ENCODE measurements at regions not wholly inside any gene's neighbourhood (a gene's known extent, or its start where the extent isn't known, plus 50 kb on each side); places are given as distances from the start of the nearest gene placed in this dataset.

DNA sequence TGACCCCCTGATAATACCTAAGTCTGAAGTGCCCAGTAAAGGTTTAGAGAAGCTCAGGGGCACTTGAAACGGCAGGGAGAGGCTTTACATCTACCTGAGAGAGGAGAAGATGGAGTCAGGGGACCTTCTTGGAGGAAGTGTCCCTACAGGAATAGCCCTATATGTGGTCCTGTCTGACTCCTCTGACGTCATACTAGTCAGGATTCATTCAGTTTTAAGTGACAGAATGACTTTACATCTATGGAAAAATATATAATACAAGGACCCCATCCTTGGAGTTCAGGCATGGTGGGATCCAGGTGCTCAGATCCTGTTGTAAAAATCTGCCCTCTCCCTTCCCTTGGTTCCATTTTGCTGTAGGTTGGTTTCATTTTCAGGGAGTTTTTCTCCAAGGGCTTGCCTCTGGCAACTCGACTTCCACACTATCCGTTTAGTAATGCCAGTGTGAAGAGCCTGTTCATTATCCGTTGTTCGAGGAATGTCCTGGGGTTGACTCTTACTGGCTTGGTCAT, 205.6 kb downstream of the IRF8 start:
- Histone ChIP-seq H3K36me3 (ENCODE audit: control insufficient read depth, low read depth, low read length) (no peaks in the 10 kb centered on the region), H3K9ac (ENCODE audit: low read length) (no peak overlapping the region), H3K4me3 (ENCODE audit: low read length) (no peak overlapping the region), H3K9me3 (ENCODE audit: control insufficient read depth, low read depth, low read length) (no peaks in the 10 kb centered on the region), H3K4me1 (ENCODE audit: control insufficient read depth, low read depth, low read length) (no peaks in the 10 kb centered on the region), H3K27me3 (ENCODE audit: control insufficient read depth, insufficient read depth, low read length) (no peaks in the 10 kb centered on the region), H3K27ac (ENCODE audit: low read length) (no peak overlapping the region)

DNA sequence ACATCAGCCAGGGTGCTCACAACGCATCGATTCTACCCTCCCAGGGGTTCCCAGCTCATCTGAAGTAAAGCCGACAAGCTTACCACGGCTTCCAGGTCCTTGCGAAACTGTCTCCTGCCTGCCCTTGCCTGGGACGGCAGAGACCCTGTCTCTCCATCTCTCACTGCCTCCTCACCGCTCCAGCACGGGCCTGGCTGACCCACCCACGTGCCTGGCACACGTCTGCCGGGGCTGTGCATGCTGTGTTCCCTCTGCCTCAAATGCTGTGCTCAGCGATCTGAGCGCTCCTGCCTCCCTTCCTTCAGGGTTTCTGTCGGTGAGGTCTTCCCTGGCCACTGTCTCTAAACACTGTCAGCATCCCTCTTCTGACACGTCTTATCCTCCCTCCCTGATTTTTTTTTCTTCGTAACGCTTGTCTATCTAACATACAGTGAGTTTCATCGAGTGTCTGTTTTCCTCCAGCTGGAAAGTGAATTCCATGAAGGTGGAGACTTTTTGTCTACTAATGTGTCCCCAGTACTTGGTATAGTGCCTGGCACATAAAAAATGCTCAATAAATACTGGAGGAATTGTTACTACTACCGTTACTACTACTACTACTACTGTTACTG, 208.4 kb downstream of the IRF8 start:
- Histone ChIP-seq H3K27ac (ENCODE audit: low read length) (no peak overlapping the region), H3K4me3 (ENCODE audit: low read length) (no peak overlapping the region), H3K9ac (ENCODE audit: low read length) (no peak overlapping the region), H3K27me3 (ENCODE audit: control insufficient read depth, insufficient read depth, low read length) (no peaks in the 10 kb centered on the region), H3K36me3 (ENCODE audit: control insufficient read depth, low read depth, low read length) (no peaks in the 10 kb centered on the region), H3K4me1 (ENCODE audit: control insufficient read depth, low read depth, low read length) (no peaks in the 10 kb centered on the region), H3K9me3 (ENCODE audit: control insufficient read depth, low read depth, low read length) (no peaks in the 10 kb centered on the region)

DNA sequence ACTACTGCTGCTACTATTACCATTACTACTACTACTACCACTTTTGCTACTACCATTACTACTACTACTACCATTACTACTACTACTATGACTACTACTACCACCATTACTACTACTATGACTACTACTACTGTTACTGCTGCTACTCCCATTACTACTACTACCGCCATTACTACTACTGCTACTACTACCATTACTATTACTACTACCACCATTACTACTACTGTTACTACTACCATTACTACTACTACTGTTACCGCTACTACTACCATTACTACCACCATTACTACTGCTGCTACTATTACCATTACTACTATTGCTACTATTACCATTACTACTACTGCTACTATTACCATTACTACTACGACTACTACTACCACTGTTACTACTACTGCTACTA, 209.1 kb downstream of the IRF8 start:
- Histone ChIP-seq H3K27me3 (ENCODE audit: control insufficient read depth, insufficient read depth, low read length) (no peaks in the 10 kb centered on the region), H3K9me3 (ENCODE audit: control insufficient read depth, low read depth, low read length) (no peaks in the 10 kb centered on the region), H3K36me3 (ENCODE audit: control insufficient read depth, low read depth, low read length) (no peaks in the 10 kb centered on the region), H3K4me1 (ENCODE audit: control insufficient read depth, low read depth, low read length) (no peaks in the 10 kb centered on the region), H3K27ac (ENCODE audit: low read length) (no peak overlapping the region), H3K4me3 (ENCODE audit: low read length) (no peak overlapping the region), H3K9ac (ENCODE audit: low read length) (no peak overlapping the region)

DNA sequence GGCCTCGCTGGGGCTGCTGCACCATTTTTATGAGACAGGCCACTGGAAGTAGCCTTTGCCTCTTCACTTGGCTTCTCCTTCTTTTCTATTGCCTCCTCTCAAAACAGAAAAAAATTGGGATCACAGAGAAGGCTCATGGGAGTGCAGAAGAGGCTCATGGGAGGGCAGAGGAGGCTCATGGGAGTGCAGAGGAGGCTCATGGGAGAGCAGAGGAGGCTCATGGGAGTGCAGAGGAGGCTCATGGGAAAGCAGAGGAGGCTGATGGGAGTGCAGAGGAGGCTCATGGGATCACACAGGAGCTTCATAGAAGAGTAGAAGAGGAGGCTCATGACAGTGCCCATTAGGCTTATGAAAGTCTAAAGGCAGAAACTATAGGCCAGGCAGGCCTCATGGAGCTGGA, 211.2 kb downstream of the IRF8 start:
- no peak overlapping the region for H3K9ac ChIP-seq (ENCODE audit: low read length)
- no peak overlapping the region for H3K4me3 ChIP-seq (ENCODE audit: low read length)
- H3K27me3 ChIP-seq (ENCODE audit: control insufficient read depth, insufficient read depth, low read length), result no peaks in the 10 kb centered on the region
- no peaks in the 10 kb centered on the region for H3K9me3 ChIP-seq (ENCODE audit: control insufficient read depth, low read depth, low read length)
- H3K4me1 ChIP-seq (ENCODE audit: control insufficient read depth, low read depth, low read length), result no peaks in the 10 kb centered on the region
- no peak overlapping the region for H3K27ac ChIP-seq (ENCODE audit: low read length)
- no peaks in the 10 kb centered on the region for H3K36me3 ChIP-seq (ENCODE audit: control insufficient read depth, low read depth, low read length)

DNA sequence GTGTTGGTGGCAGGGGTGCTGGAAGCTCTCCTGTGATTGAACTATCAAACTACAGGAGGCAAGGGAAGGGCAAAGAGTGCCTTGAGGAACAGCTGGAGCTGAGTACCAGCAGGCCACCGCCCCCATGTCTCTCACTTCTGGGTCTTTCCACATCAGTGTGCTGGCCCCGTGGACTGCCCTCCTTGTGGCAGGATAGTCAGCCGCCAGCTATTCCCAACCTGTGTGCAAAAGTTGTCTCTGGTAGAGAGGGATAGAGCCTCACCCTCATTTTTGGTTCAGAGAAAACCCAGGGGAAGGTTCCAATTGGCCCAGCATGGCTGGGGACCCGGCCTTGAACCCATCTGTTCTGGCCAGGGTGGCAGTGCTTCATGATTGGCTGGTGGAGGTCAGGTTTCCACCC, 211.8 kb downstream of the IRF8 start:
- no peaks in the 10 kb centered on the region for H3K36me3 ChIP-seq (ENCODE audit: control insufficient read depth, low read depth, low read length)
- no peak overlapping the region for H3K27ac ChIP-seq (ENCODE audit: low read length)
- no peak overlapping the region for H3K9ac ChIP-seq (ENCODE audit: low read length)
- no peaks in the 10 kb centered on the region for H3K9me3 ChIP-seq (ENCODE audit: control insufficient read depth, low read depth, low read length)
- no peaks in the 10 kb centered on the region for H3K4me1 ChIP-seq (ENCODE audit: control insufficient read depth, low read depth, low read length)
- H3K27me3 ChIP-seq (ENCODE audit: control insufficient read depth, insufficient read depth, low read length), result no peaks in the 10 kb centered on the region
- no peak overlapping the region for H3K4me3 ChIP-seq (ENCODE audit: low read length)

GRCh38 chr16:86112178-86112577, 213.2 kb downstream of the IRF8 start:
- H3K4me3 ChIP-seq (ENCODE audit: low read length), result no peak overlapping the region
- no peaks in the 10 kb centered on the region for H3K27me3 ChIP-seq (ENCODE audit: control insufficient read depth, insufficient read depth, low read length)
- H3K9me3 ChIP-seq (ENCODE audit: control insufficient read depth, low read depth, low read length), result no peaks in the 10 kb centered on the region
- no peak overlapping the region for H3K27ac ChIP-seq (ENCODE audit: low read length)
- H3K9ac ChIP-seq (ENCODE audit: low read length), result no peak overlapping the region
- H3K36me3 ChIP-seq (ENCODE audit: control insufficient read depth, low read depth, low read length), result no peaks in the 10 kb centered on the region
- H3K4me1 ChIP-seq (ENCODE audit: control insufficient read depth, low read depth, low read length), result no peaks in the 10 kb centered on the region

GRCh38 chr16:86117235-86117634, 218.3 kb downstream of the IRF8 start:
- Histone ChIP-seq H3K27me3 (ENCODE audit: control insufficient read depth, insufficient read depth, low read length) (no peaks in the 10 kb centered on the region), H3K27ac (ENCODE audit: low read length) (no peak overlapping the region)

DNA sequence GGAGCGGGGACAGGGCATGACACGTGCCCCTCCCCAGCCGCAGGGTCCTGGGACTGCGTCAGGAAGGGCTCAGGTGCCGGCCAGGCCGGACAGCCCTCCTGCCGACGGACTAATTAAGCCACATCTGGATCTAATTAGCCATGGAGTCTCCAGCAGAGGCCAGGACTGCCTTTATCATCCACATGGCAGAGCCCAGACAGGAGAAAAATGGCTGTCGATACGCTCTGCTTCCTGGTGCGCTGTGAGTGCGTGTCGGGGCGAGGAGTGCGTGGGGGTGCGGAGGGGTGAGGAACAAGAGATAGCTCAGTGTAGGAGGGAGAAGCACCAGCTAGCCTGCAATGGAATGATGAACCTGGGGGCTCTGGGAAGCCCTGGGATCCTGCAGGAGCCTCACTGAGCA, 218.8 kb downstream of the IRF8 start:
- H3K27me3 ChIP-seq (ENCODE audit: control insufficient read depth, insufficient read depth, low read length), result no peaks in the 10 kb centered on the region
- no peak overlapping the region for H3K4me3 ChIP-seq (ENCODE audit: low read length)
- no peak overlapping the region for H3K9ac ChIP-seq (ENCODE audit: low read length)
- no peaks in the 10 kb centered on the region for H3K9me3 ChIP-seq (ENCODE audit: control insufficient read depth, low read depth, low read length)
- H3K36me3 ChIP-seq (ENCODE audit: control insufficient read depth, low read depth, low read length), result no peaks in the 10 kb centered on the region
- no peak overlapping the region for H3K27ac ChIP-seq (ENCODE audit: low read length)
- no peaks in the 10 kb centered on the region for H3K4me1 ChIP-seq (ENCODE audit: control insufficient read depth, low read depth, low read length)

More at GRCh38 chr16:86117235-86117634, 218.3 kb downstream of the IRF8 start:
- no peak overlapping the region for H3K4me3 ChIP-seq (ENCODE audit: low read length)
- no peaks in the 10 kb centered on the region for H3K4me1 ChIP-seq (ENCODE audit: control insufficient read depth, low read depth, low read length)
- no peaks in the 10 kb centered on the region for H3K36me3 ChIP-seq (ENCODE audit: control insufficient read depth, low read depth, low read length)
- H3K9ac ChIP-seq (ENCODE audit: low read length), result no peak overlapping the region
- no peaks in the 10 kb centered on the region for H3K9me3 ChIP-seq (ENCODE audit: control insufficient read depth, low read depth, low read length)

DNA sequence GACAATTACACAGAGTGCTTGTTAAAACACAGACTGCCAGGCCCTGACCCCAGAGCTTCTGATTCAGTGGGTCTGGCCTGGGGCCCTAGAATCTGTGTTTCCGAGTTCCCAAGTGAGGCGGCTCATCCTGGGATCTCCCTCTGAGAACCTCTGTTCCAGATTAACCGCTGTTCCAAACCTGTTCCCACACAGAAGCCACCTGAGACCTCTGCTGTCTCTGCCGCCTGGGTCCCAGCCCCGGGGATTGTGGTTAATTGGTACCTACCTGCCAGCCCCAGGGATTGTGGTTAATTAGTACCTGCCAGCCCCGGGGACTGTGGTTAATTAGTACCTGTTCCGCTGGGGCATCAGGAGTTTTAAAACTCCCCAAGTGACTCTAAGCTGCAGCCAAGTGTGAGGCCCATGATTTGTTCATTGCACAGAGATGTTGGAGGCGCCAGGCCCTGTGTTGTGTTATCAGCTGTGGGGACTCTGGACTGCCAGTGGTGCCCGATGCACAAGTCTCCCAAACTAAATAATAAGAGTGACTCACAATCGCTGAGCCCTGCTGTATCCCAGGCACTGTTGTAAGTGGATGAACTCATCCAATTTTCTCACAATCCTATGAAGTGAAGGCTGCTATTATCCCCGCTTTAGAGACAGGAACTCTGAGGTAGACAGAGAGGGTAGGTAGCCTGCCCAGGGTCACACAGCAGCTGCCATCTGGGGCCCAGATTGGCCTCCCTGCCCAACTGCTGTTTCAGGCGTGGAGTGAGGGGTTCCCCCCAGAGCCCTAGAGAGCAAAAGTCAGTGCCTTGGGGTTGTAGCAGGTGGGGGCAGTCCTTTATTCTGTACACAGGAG, 219.7 kb downstream of the IRF8 start:
- Histone ChIP-seq H3K4me1 (ENCODE audit: control insufficient read depth, low read depth, low read length) (no peaks in the 10 kb centered on the region), H3K27me3 (ENCODE audit: control insufficient read depth, insufficient read depth, low read length) (no peaks in the 10 kb centered on the region), H3K9ac (ENCODE audit: low read length) (no peak overlapping the region), H3K27ac (ENCODE audit: low read length) (no peak overlapping the region), H3K36me3 (ENCODE audit: control insufficient read depth, low read depth, low read length) (no peaks in the 10 kb centered on the region), H3K4me3 (ENCODE audit: low read length) (no peak overlapping the region), H3K9me3 (ENCODE audit: control insufficient read depth, low read depth, low read length) (no peaks in the 10 kb centered on the region)

DNA sequence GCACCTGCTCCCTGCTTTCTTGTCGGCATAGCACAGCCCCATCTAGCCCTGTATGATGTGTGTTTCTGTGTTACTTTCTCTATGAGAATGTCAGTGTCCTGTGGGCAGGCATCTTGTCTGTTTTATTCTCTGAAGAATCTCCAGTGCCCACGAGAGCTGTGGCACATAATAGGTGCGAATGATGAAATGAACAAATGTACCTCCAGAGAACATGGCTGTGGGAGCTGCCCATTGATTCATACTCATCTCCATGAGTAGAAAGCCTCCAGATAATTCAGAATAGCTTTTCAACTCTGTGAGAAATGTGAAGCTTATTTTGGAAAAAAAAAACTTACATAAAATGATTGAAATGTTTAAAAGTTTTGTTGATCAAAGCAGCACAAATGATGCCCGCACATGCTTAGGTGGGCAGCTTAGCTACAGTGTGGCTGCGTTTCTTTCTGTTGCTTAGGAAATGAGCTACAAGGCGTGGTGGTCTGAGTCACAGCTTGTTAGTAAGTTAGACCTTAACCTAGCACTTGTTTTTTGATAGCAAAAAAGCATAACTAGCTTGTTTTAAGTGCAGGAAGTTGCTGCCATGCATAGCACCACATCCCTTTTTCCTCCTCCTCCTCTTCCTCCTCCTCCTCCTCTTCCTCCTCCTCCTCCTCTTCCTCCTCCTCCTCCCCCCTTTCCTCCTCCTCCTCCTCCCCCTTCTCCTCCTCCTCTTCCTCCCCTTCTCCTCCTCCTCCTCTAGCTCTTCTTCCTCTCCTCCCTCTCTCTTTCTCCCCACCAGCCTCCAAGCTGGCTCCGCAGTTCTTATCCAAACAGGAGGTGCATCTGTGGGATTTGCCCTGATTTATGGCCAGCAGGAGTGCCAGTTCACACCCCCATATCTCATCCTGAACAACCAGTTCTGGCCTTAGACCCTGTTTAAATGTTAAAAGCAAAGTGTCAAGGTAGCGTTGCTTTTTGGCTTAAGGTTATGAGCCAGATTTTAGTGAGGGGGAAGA, 221.5 kb downstream of the IRF8 start:
- H3K9me3 ChIP-seq (ENCODE audit: control insufficient read depth, low read depth, low read length), result no peaks in the 10 kb centered on the region
- no peaks in the 10 kb centered on the region for H3K4me1 ChIP-seq (ENCODE audit: control insufficient read depth, low read depth, low read length)
- H3K36me3 ChIP-seq (ENCODE audit: control insufficient read depth, low read depth, low read length), result no peaks in the 10 kb centered on the region
- no peak overlapping the region for H3K27ac ChIP-seq (ENCODE audit: low read length)
- H3K4me3 ChIP-seq (ENCODE audit: low read length), result no peak overlapping the region
- H3K27me3 ChIP-seq (ENCODE audit: control insufficient read depth, insufficient read depth, low read length), result no peaks in the 10 kb centered on the region
- no peak overlapping the region for H3K9ac ChIP-seq (ENCODE audit: low read length)

- no peak overlapping the region for H3K27ac ChIP-seq (ENCODE audit: low read length)
- H3K36me3 ChIP-seq (ENCODE audit: control insufficient read depth, low read depth, low read length), result no peaks in the 10 kb centered on the region
- no peaks in the 10 kb centered on the region for H3K4me1 ChIP-seq (ENCODE audit: control insufficient read depth, low read depth, low read length)
- H3K9me3 ChIP-seq (ENCODE audit: control insufficient read depth, low read depth, low read length), result no peaks in the 10 kb centered on the region
- H3K4me3 ChIP-seq (ENCODE audit: low read length), result no peak overlapping the region
- no peaks in the 10 kb centered on the region for H3K27me3 ChIP-seq (ENCODE audit: control insufficient read depth, insufficient read depth, low read length)
- no peak overlapping the region for H3K9ac ChIP-seq (ENCODE audit: low read length)
Measured at GRCh38 chr16:86121374-86122010, 222.5 kb downstream of the IRF8 start.

Measured in iPS-18a (cell line).